ENCODE measurements at regions not wholly inside any gene's neighbourhood (a gene's known extent, or its start where the extent isn't known, plus 50 kb on each side); places are given as distances from the start of the nearest gene placed in this dataset.

DNA sequence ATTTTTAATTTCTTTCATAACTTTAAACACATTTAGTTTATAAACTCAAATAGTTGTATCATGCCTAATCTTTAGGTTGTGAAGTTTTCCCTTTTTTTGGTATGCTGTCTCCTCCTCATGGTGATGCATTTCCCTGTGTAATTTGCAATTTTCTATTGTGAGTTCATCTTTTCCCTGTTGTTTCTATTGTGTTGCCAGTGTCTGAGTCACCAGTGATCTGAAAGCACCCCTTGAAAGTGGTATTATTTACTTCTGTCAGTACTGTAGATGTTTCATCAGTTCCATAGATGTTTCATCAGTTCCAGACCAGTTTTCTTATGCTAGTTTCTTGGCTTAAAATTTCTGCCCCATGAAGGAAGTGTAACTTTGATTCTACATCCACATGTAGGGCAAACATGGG is 80.6 kb downstream of the OXSM start:
- Histone ChIP-seq H3K36me3 (ENCODE audit: control insufficient read depth in 1 of 2, insufficient read depth in 2 of 2, low read length in 2 of 2) (no peaks in the 10 kb centered on the region), H2AK5ac (ENCODE audit: low read length) (no peak overlapping the region), H3K79me2 (ENCODE audit: control insufficient read depth, insufficient read depth, low read length, poor library complexity) (no peaks in the 10 kb centered on the region), H4K12ac (ENCODE audit: low read depth, low read length) (no peak overlapping the region), H3K23ac (ENCODE audit: low read length) (no peak overlapping the region), H3K27ac (ENCODE audit: low read depth, low read length) (no peak overlapping the region), H4K8ac (ENCODE audit: low read depth, low read length) (no peak overlapping the region), H2BK5ac (ENCODE audit: low read depth, low read length, poor library complexity) (no peak overlapping the region), H3K4ac (ENCODE audit: low read depth, low read length) (no peak overlapping the region), H3K4me1 (ENCODE audit: control insufficient read depth in 1 of 2, insufficient read depth in 2 of 2, low read length in 2 of 2) (no peaks in the 10 kb centered on the region), H3K4me3 (ENCODE audit: low read depth, low read length) (no peak overlapping the region), H3K14ac (ENCODE audit: low read length) (no peak overlapping the region), H3K18ac (ENCODE audit: low read length) (no peak overlapping the region), H2AFZ (ENCODE audit: insufficient read depth, low read length, poor library complexity) (no peak overlapping the region), H2BK120ac (ENCODE audit: insufficient read depth, low read length, poor library complexity) (no peak overlapping the region), H2BK12ac (ENCODE audit: low read length) (no peak overlapping the region), H3K79me1 (ENCODE audit: low read length) (no peaks in the 10 kb centered on the region), H3K4me2 (ENCODE audit: low read length) (no peak overlapping the region), H3K9me3 (ENCODE audit: insufficient read depth, low read depth, low read length) (no peaks in the 10 kb centered on the region), H4K91ac (ENCODE audit: low read depth, low read length) (no peak overlapping the region), H3K9ac (ENCODE audit: low read length) (no peak overlapping the region), H3K27me3 (ENCODE audit: insufficient read depth, low read length) (no peaks in the 10 kb centered on the region)
- no peak for DNase-seq

DNA sequence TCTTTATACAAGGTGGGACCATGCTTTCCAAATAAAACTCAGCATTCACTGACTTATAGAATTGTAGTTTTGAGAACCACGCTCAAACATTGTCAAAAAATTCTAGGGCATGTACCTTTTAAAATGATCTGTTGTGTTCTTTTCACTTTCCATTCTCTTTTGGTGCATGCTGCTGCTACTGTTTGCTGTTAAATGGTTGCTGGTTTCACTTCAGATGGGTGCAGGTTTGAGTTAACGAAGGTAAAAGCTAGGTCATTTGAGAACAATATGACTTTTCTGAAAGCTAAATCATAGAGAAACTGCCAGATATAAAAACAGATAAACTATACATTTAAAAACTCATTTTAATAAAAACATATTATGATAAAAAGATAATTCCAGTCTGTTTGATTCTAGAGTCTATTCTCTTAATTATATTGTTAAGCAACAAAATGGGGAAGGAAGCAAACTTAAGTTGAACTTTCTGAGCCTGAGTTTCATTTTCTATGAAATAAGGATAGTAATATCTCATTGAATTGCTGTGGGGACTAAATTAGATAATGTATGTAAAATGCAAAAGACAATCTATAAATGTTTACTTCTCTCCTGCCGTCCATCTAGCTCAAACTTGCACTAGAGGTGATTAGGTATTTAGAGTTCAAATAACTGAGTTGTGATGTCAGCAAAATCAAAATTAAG is 82.4 kb downstream of the OXSM start:
- Histone ChIP-seq H3K23ac (ENCODE audit: low read length) (no peak overlapping the region), H3K14ac (ENCODE audit: low read length) (no peak overlapping the region), H3K4me1 (ENCODE audit: control insufficient read depth in 1 of 2, insufficient read depth in 2 of 2, low read length in 2 of 2) (no peaks in the 10 kb centered on the region), H2AK5ac (ENCODE audit: low read length) (no peak overlapping the region), H3K4me3 (ENCODE audit: low read depth, low read length) (no peak overlapping the region), H3K4me2 (ENCODE audit: low read length) (no peak overlapping the region), H3K36me3 (ENCODE audit: control insufficient read depth in 1 of 2, insufficient read depth in 2 of 2, low read length in 2 of 2) (no peaks in the 10 kb centered on the region), H3K9me3 (ENCODE audit: insufficient read depth, low read depth, low read length) (no peaks in the 10 kb centered on the region), H3K18ac (ENCODE audit: low read length) (no peak overlapping the region), H4K91ac (ENCODE audit: low read depth, low read length) (no peak overlapping the region), H3K4ac (ENCODE audit: low read depth, low read length) (no peak overlapping the region), H4K12ac (ENCODE audit: low read depth, low read length) (no peak overlapping the region), H2BK120ac (ENCODE audit: insufficient read depth, low read length, poor library complexity) (no peak overlapping the region), H3K27me3 (ENCODE audit: insufficient read depth, low read length) (no peaks in the 10 kb centered on the region), H3K79me1 (ENCODE audit: low read length) (no peaks in the 10 kb centered on the region), H3K79me2 (ENCODE audit: control insufficient read depth, insufficient read depth, low read length, poor library complexity) (no peaks in the 10 kb centered on the region), H3K27ac (ENCODE audit: low read depth, low read length) (no peak overlapping the region), H2BK12ac (ENCODE audit: low read length) (no peak overlapping the region), H2BK5ac (ENCODE audit: low read depth, low read length, poor library complexity) (no peak overlapping the region), H3K9ac (ENCODE audit: low read length) (no peak overlapping the region), H4K8ac (ENCODE audit: low read depth, low read length) (no peak overlapping the region), H2AFZ (ENCODE audit: insufficient read depth, low read length, poor library complexity) (no peak overlapping the region)
- DNase-seq = no peak
- WGBS (ENCODE audit: extremely low coverage, insufficient coverage, insufficient read length) = no CpG with 5 or more reads among the region's 3 CpGs

DNA sequence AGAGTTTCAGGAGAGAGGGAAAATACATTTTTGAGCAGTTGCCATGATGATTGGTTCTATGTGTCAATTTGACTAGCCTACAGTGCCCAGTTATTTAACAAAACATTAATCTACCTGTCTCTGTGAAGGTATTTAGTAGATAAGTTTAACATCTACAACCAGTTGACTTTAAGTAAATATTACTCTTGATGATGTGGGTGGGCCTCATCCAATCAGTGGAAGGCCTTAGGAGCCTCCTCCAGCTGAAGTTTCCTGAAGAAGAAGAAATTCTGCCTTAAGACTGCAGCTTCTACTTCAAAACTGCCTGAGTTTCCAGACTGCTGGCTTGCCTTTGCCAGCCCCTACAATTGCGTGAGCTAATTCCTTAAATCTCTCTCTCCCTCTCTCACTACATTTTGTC is 93.6 kb downstream of the OXSM start:
- H2BK5ac ChIP-seq (ENCODE audit: low read depth, low read length, poor library complexity) = no peak overlapping the region
- no peak overlapping the region for H3K27ac ChIP-seq (ENCODE audit: low read depth, low read length)
- H3K23ac ChIP-seq (ENCODE audit: low read length) = no peak overlapping the region
- H3K36me3 ChIP-seq (ENCODE audit: control insufficient read depth in 1 of 2, insufficient read depth in 2 of 2, low read length in 2 of 2) = no peaks in the 10 kb centered on the region
- H2AFZ ChIP-seq (ENCODE audit: insufficient read depth, low read length, poor library complexity) = no peak overlapping the region
- H3K4me3 ChIP-seq (ENCODE audit: low read depth, low read length) = no peak overlapping the region
- no peak overlapping the region for H2AK5ac ChIP-seq (ENCODE audit: low read length)
- H3K4me2 ChIP-seq (ENCODE audit: low read length) = no peak overlapping the region
- no peak overlapping the region for H2BK12ac ChIP-seq (ENCODE audit: low read length)
- H3K4ac ChIP-seq (ENCODE audit: low read depth, low read length) = no peak overlapping the region
- H3K14ac ChIP-seq (ENCODE audit: low read length) = no peak overlapping the region
- no peak overlapping the region for H4K8ac ChIP-seq (ENCODE audit: low read depth, low read length)
- no peak for DNase-seq
- no peak overlapping the region for H4K12ac ChIP-seq (ENCODE audit: low read depth, low read length)
- no peak overlapping the region for H4K91ac ChIP-seq (ENCODE audit: low read depth, low read length)
- H3K9ac ChIP-seq (ENCODE audit: low read length) = no peak overlapping the region
- no peak overlapping the region for H3K18ac ChIP-seq (ENCODE audit: low read length)
- H3K9me3 ChIP-seq (ENCODE audit: insufficient read depth, low read depth, low read length) = no peaks in the 10 kb centered on the region
- no peak overlapping the region for H2BK120ac ChIP-seq (ENCODE audit: insufficient read depth, low read length, poor library complexity)
- H3K4me1 ChIP-seq (ENCODE audit: control insufficient read depth in 1 of 2, insufficient read depth in 2 of 2, low read length in 2 of 2) = no peaks in the 10 kb centered on the region
- no peaks in the 10 kb centered on the region for H3K79me1 ChIP-seq (ENCODE audit: low read length)
- no peaks in the 10 kb centered on the region for H3K27me3 ChIP-seq (ENCODE audit: insufficient read depth, low read length)
- no peaks in the 10 kb centered on the region for H3K79me2 ChIP-seq (ENCODE audit: control insufficient read depth, insufficient read depth, low read length, poor library complexity)
- WGBS (ENCODE audit: extremely low coverage, insufficient coverage, insufficient read length) = no CpG with 5 or more reads among the region's 1 CpG

DNA sequence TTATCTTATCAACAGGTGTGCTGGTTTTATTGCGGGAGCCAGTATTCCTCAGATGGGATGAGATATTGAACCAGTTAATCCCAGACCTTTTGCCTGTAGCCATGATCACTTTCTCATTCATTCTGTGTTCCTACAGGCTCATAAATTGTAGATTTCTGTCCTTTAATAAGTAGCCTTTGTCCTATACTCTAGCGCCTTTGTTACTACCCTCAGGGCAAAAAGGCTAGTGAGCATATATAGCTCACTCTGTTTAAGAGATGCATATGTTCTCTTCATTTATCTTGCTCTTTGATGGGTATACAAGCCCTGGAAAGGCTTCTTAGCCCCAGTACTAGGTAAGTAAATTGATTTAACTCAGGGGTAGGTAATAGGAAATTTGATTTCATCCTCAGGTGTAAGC is 95.1 kb downstream of the OXSM start:
- no peak overlapping the region for H3K23ac ChIP-seq (ENCODE audit: low read length)
- H3K9me3 ChIP-seq (ENCODE audit: insufficient read depth, low read depth, low read length) = no peaks in the 10 kb centered on the region
- no peak overlapping the region for H3K4me3 ChIP-seq (ENCODE audit: low read depth, low read length)
- H3K18ac ChIP-seq (ENCODE audit: low read length) = no peak overlapping the region
- no peaks in the 10 kb centered on the region for H3K79me1 ChIP-seq (ENCODE audit: low read length)
- H2BK120ac ChIP-seq (ENCODE audit: insufficient read depth, low read length, poor library complexity) = no peak overlapping the region
- DNase-seq = no peak
- no peak overlapping the region for H2BK5ac ChIP-seq (ENCODE audit: low read depth, low read length, poor library complexity)
- no peak overlapping the region for H3K9ac ChIP-seq (ENCODE audit: low read length)
- no CpG with 5 or more reads among the region's 2 CpGs for WGBS (ENCODE audit: extremely low coverage, insufficient coverage, insufficient read length)
- no peaks in the 10 kb centered on the region for H3K79me2 ChIP-seq (ENCODE audit: control insufficient read depth, insufficient read depth, low read length, poor library complexity)
- no peaks in the 10 kb centered on the region for H3K27me3 ChIP-seq (ENCODE audit: insufficient read depth, low read length)
- no peak overlapping the region for H3K14ac ChIP-seq (ENCODE audit: low read length)
- H4K91ac ChIP-seq (ENCODE audit: low read depth, low read length) = no peak overlapping the region
- H4K8ac ChIP-seq (ENCODE audit: low read depth, low read length) = no peak overlapping the region
- H2AK5ac ChIP-seq (ENCODE audit: low read length) = no peak overlapping the region
- H2AFZ ChIP-seq (ENCODE audit: insufficient read depth, low read length, poor library complexity) = no peak overlapping the region
- no peak overlapping the region for H2BK12ac ChIP-seq (ENCODE audit: low read length)
- no peaks in the 10 kb centered on the region for H3K4me1 ChIP-seq (ENCODE audit: control insufficient read depth in 1 of 2, insufficient read depth in 2 of 2, low read length in 2 of 2)
- no peak overlapping the region for H3K27ac ChIP-seq (ENCODE audit: low read depth, low read length)
- H3K36me3 ChIP-seq (ENCODE audit: control insufficient read depth in 1 of 2, insufficient read depth in 2 of 2, low read length in 2 of 2) = no peaks in the 10 kb centered on the region
- H3K4me2 ChIP-seq (ENCODE audit: low read length) = no peak overlapping the region
- H3K4ac ChIP-seq (ENCODE audit: low read depth, low read length) = no peak overlapping the region
- no peak overlapping the region for H4K12ac ChIP-seq (ENCODE audit: low read depth, low read length)
